IPS DF 6.9 (cell line): ENCODE measurements at regions not wholly inside any gene's neighbourhood (a gene's known extent, or its start where the extent isn't known, plus 50 kb on each side); places are given as distances from the start of the nearest gene placed in this dataset.

Source experiments
- DNase-seq: peaks from one replicate; pipeline ENCODE4 v3.0.0-alpha.2; 2013; ENCODE audit warnings: low read depth, low spot score
- H3K27ac ChIP-seq: one replicate; pipeline ENCODE4 v1.5.1; 2013; ENCODE audit warnings: low read length, control low read depth
- H3K27me3 ChIP-seq: 2 replicates; pipeline ENCODE4 v1.6.1; 2013; ENCODE audit warnings: mild to moderate bottlenecking, low read length; ENCODE audit not compliant: control insufficient read depth, insufficient read depth
- H3K36me3 ChIP-seq: 2 replicates; pipeline ENCODE4 v1.6.1; 2013; ENCODE audit warnings: low read length; ENCODE audit not compliant: control insufficient read depth, insufficient read depth
- H3K4me1 ChIP-seq: 2 replicates; pipeline ENCODE4 v1.6.1; 2013; ENCODE audit warnings: low read length; ENCODE audit not compliant: control insufficient read depth, insufficient read depth
- H3K4me3 ChIP-seq: 2 replicates; pipeline ENCODE4 v1.5.1; 2013; ENCODE audit warnings: mild to moderate bottlenecking, low read length
- H3K9me3 ChIP-seq: 2 replicates; pipeline ENCODE4 v1.6.1; 2013; ENCODE audit warnings: low read length, inconsistent platforms; ENCODE audit not compliant: control insufficient read depth, insufficient read depth
- WGBS: extraction: QIAGEN DNeasy Blood & Tissue Kit; methylation state at CpG from one replicate; pipeline ENCODE4 v1.1.7; 2013; ENCODE audit warnings: mixed read lengths, missing lambda C conversion rate; ENCODE audit not compliant: insufficient read length, insufficient coverage; 5-methylcytosine and 5-hydroxymethylcytosine counted together

DNA sequence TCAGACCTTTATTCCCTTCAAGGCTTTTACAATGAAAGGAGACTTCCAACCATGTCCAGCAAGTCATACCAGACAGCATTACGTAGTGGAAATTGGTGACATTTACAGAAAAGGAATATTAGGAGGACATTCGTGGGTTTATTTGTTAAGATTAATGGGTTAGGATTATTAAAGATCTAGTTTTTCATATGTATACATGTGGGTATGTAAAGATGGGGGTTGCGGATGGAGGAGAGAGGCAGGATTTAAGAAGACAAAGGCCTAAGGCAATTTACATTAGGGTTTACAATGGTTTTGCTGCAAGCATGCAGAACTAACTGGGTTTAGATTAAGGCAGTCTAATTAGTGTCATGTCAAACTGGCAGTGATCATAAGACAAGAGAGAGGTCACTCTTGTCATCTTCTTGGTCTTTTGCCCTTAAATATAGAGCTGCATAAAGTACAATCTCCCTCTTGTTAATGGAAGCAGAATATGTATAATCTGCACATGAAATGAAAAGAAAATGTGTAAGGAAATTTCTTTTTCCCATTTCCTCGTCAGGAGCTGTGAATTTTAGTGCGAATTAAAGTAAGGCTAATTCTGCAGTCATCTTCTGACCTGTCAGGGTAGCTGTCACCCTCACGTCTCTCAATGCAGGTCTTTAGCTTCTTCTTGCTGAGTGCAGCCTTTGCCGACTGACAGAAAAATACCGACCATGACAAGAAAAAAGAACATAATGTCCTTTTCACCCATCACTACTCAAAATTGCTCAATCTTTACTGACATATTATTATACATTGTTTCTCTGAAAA, 258.9 kb upstream of the MEIS2 start:
- 100% methylated on average over 2 of the region's 8 CpGs for WGBS

DNA sequence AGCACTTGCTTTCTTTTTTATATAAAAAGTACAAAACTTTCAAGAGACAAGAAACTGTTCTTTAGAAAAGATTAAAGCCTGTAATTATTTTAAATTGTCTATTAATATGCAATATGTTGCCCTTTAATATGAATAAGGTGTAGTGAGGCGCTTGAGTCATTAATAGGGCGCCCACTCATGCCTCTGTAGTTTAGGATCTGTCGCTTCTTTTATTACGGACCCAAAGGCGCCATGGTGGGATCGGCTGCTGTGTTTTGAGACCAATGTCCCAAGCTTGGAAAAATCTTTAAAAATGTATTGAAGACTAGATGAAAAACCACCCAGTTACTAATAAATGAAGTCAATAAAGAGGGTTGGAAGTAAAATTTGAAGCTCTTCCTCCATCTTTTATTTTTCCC, 259.5 kb upstream of the MEIS2 start:
- H3K27ac ChIP-seq = no peak overlapping the region
- no peaks in the 10 kb centered on the region for H3K27me3 ChIP-seq
- H3K36me3 ChIP-seq = no peaks in the 10 kb centered on the region
- H3K4me1 ChIP-seq = no peaks in the 10 kb centered on the region
- no peaks in the 10 kb centered on the region for H3K9me3 ChIP-seq
- DNase-seq = no peak
- H3K4me3 ChIP-seq = no peak overlapping the region
- WGBS = no CpG with 5 or more reads among the region's 6 CpGs

More for the DNA sequence above, 258.9 kb upstream of the MEIS2 start:
- Histone ChIP-seq H3K9me3 (no peaks in the 10 kb centered on the region), H3K36me3 (no peaks in the 10 kb centered on the region), H3K4me1 (no peaks in the 10 kb centered on the region), H3K4me3 (no peak overlapping the region), H3K27ac (no peak overlapping the region), H3K27me3 (no peaks in the 10 kb centered on the region)
- DNase-seq = no peak

DNA sequence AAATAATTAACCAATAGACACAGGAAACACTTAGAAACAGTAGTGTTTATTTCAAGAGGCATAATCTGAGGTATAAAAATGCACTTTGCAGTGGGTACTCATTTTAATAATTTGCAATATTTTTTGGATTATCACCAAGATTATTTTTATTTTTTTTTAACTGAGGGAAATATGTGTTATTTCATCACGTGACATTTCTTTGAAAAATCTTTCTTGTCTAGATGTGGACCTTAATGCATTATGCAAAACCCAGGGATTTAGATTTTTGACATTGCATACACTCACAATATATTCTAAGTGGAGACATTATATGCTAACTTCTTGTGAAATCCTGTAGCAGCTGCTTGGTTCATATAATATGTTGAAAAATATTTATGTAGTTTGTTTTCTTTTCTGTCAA, 260.4 kb upstream of the MEIS2 start:
- no peaks in the 10 kb centered on the region for H3K27me3 ChIP-seq
- no peaks in the 10 kb centered on the region for H3K9me3 ChIP-seq
- no peak overlapping the region for H3K27ac ChIP-seq
- no peaks in the 10 kb centered on the region for H3K36me3 ChIP-seq
- H3K4me1 ChIP-seq = no peaks in the 10 kb centered on the region
- WGBS = no CpG with 5 or more reads among the region's 1 CpG
- no peak for DNase-seq
- no peak overlapping the region for H3K4me3 ChIP-seq

DNA sequence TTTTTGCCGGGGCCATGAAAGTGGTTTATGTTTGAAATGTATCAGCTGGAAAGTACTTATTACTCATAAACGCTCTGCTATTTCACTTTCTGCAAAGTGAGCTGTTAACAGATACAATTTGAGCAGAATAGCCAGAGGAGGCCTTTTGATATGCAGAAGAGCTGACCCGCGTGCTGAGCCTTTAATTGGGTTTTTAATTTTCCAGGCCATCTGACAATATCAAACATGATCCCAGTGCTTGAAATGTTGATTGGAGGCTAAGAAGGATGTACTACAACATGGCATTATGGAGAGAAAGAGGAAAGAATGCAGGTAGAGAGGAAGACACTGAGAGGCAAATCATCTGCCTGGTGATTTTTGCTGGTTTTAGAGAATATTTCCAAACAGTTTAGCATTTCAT, 261.3 kb upstream of the MEIS2 start:
- H3K4me3 ChIP-seq = no peak overlapping the region
- no peak for DNase-seq
- H3K4me1 ChIP-seq = no peaks in the 10 kb centered on the region
- no peaks in the 10 kb centered on the region for H3K9me3 ChIP-seq
- no peaks in the 10 kb centered on the region for H3K36me3 ChIP-seq
- no peaks in the 10 kb centered on the region for H3K27me3 ChIP-seq
- H3K27ac ChIP-seq = no peak overlapping the region
- no CpG with 5 or more reads among the region's 4 CpGs for WGBS

DNA sequence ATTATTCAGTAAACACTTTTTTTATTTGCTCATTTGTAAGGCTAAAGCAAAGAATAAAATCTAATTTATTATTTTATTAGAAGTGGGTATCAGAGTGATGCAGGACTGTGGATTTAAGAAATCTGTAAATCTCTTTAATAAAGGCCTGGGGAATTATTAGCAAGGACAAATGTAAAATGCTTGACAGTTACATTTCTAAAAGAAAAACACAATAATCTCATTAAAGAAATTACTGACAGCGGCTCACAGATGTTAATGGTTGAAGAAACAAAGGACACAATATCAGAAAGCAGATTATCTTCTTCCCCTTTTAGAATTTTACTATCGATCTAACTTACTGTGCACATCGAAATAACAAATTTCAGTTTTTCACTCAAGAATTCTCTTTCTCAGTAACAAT, 262.1 kb upstream of the MEIS2 start:
- H3K27me3 ChIP-seq = no peaks in the 10 kb centered on the region
- no peaks in the 10 kb centered on the region for H3K4me1 ChIP-seq
- H3K27ac ChIP-seq = no peak overlapping the region
- no peaks in the 10 kb centered on the region for H3K36me3 ChIP-seq
- H3K4me3 ChIP-seq = no peak overlapping the region
- DNase-seq = no peak
- no CpG with 5 or more reads among the region's 3 CpGs for WGBS
- no peaks in the 10 kb centered on the region for H3K9me3 ChIP-seq

DNA sequence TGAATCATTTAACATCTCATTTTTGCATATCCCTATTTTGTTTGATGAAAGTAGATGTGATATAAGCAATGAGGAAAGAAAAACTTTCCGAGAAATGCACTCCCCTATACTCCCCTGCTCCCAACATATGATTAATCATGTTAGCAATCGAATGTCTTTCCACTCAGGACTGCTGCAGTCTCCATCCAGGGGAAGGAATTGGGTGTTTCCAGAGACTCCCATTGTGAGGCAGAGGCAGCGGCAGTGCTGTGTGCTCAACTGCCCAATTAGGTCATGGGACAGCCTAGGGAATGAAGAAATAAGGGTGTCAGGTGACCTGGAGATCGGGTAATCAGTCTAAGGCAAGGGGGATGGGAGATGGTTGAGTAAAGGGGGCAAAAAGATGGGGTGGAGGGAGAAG, 268.6 kb upstream of the MEIS2 start:
- no CpG with 5 or more reads among the region's 4 CpGs for WGBS
- no peak overlapping the region for H3K4me3 ChIP-seq
- DNase-seq = no peak
- no peaks in the 10 kb centered on the region for H3K4me1 ChIP-seq
- H3K36me3 ChIP-seq = no peaks in the 10 kb centered on the region
- H3K9me3 ChIP-seq = no peaks in the 10 kb centered on the region
- no peaks in the 10 kb centered on the region for H3K27me3 ChIP-seq
- H3K27ac ChIP-seq = no peak overlapping the region

DNA sequence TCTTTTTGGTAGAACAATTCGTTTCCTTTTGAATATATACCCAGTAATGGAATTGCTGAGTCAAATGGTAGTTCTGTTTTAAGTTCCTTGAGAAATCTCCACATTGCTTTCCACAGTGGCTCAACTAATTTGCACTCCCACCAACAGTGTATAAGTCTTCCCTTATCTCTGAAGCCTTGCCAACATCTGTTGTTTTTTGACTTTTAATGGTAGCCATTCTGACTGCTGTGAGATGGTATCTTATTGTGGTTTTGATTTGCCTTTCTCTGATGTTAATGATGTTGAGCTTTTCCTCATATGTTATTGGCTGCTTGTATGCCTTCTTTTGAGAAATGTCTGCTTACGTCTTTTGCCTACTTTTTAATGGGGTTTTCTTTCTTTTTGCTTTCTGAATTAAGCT, 270.6 kb upstream of the MEIS2 start:
- Histone ChIP-seq H3K9me3 (no peaks in the 10 kb centered on the region), H3K4me3 (no peak overlapping the region), H3K27ac (no peak overlapping the region), H3K27me3 (no peaks in the 10 kb centered on the region), H3K4me1 (no peaks in the 10 kb centered on the region), H3K36me3 (no peaks in the 10 kb centered on the region)
- no CpG with 5 or more reads among the region's 2 CpGs for WGBS
- no peak for DNase-seq

DNA sequence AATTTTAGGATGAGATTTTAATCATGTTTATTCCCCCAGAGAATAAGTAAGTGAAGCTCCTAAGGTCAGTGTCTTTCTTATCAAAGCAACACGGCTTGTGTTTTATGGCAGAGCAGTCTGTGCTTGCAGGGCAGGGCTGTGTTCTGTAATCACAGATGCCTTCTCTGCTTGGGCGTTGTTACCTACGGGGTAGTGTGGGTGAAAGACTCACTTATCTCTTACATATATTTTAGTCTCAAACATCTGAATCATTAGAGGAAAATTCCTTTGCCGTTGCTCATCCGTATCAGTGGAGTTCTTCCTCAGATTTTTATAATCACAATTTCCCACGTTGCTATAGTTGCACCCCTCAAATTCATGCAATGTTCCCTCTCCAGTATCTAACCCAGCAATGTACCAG, 271.7 kb upstream of the MEIS2 start:
- Histone ChIP-seq H3K4me1 (no peaks in the 10 kb centered on the region), H3K27me3 (no peaks in the 10 kb centered on the region), H3K36me3 (no peaks in the 10 kb centered on the region), H3K27ac (no peak overlapping the region), H3K9me3 (no peaks in the 10 kb centered on the region), H3K4me3 (no peak overlapping the region)
- WGBS = no CpG with 5 or more reads among the region's 6 CpGs
- no peak for DNase-seq

DNA sequence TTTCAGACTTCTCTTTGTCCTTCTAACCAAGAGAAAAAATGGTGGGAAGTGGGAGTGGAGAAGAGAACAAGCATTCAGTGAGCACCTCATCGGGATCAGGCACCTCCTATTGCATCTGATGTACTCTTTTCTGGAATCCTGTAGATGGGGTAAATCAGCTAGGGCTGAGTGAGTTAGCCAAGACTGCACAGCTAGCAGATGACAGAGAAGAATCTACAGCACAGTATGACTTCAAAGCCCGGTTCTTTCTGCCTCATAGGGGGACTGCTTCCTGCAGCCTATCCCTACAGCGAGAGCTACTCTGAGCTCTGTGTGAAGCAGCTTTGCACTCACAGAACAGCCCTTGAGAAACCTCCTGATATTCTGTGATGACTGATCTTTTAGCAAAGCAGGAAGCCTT, 275.2 kb upstream of the MEIS2 start:
- H3K4me1 ChIP-seq = no peaks in the 10 kb centered on the region
- H3K36me3 ChIP-seq = no peaks in the 10 kb centered on the region
- H3K9me3 ChIP-seq = no peaks in the 10 kb centered on the region
- no peak overlapping the region for H3K4me3 ChIP-seq
- no peak overlapping the region for H3K27ac ChIP-seq
- DNase-seq = no peak
- H3K27me3 ChIP-seq = no peaks in the 10 kb centered on the region
- WGBS = no CpG with 5 or more reads among the region's 3 CpGs

DNA sequence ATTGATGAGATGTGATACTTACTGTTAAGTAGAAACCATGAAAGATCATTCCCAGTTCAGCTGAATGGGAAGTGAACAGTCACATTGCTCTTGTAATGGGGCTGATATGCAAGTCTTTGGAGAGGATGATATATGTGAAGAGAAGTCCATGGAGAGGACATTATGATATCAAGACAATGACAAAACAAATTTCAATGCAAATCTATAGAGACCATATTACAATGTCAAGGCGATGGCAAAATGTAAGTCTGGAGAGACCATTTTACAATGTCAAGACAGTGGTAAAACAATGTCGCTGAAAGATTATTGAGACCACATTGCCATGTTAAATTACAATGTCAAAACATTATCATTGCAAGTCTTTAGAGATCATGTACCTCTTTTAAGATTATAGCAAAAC, 277.1 kb upstream of the MEIS2 start:
- no peak overlapping the region for H3K4me3 ChIP-seq
- no peak for DNase-seq
- no peaks in the 10 kb centered on the region for H3K9me3 ChIP-seq
- no peak overlapping the region for H3K27ac ChIP-seq
- no peaks in the 10 kb centered on the region for H3K4me1 ChIP-seq
- no peaks in the 10 kb centered on the region for H3K27me3 ChIP-seq
- no peaks in the 10 kb centered on the region for H3K36me3 ChIP-seq
- WGBS = no CpG with 5 or more reads among the region's 2 CpGs

DNA sequence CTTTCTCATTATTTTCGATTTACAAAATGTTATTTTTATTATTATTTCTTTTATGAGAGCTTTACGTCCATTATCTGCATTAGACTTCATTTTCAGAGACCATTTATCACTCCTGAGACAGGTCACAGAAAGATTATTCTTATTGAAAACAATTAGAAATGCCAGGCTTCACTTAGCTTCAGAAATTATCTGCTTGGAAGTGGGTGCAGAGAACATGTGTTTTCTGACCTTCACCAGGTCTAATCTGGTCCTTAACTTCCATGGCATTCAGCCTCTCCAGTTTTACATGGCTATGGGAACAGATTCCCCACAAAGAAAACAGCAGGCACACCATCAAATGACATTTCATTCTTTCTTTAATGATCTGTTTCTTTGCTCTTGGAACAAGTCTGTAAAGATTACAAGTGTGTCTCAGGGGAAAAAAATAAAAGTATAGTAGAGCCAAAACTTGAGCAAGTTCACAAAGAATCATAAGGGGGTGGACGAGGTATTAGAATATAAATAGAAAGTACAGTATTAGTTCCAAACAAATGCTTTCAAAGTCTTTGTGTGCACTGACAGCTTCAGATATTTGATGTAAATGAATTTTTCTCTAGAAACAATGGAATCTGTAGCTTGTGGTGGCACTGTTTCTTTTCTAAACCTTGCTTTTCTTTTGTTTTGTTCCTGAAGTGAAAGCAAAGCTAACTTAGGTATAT, 294.2 kb upstream of the MEIS2 start:
- no peak for DNase-seq
- no peaks in the 10 kb centered on the region for H3K36me3 ChIP-seq
- H3K27me3 ChIP-seq = no peaks in the 10 kb centered on the region
- no peak overlapping the region for H3K4me3 ChIP-seq
- WGBS = no CpG with 5 or more reads among the region's 3 CpGs
- H3K9me3 ChIP-seq = no peaks in the 10 kb centered on the region; the same call in 1 of the 2 replicates
- no peaks in the 10 kb centered on the region for H3K4me1 ChIP-seq
- H3K27ac ChIP-seq = no peak overlapping the region
